ENCODE measurements at regions not wholly inside any gene's neighbourhood (a gene's known extent, or its start where the extent isn't known, plus 50 kb on each side); places are given as distances from the start of the nearest gene placed in this dataset.

GRCh38 chr4:85051526-85051925, 85.0 kb upstream of the WDFY3 start:
- TF ChIP-seq, protein P1, sequence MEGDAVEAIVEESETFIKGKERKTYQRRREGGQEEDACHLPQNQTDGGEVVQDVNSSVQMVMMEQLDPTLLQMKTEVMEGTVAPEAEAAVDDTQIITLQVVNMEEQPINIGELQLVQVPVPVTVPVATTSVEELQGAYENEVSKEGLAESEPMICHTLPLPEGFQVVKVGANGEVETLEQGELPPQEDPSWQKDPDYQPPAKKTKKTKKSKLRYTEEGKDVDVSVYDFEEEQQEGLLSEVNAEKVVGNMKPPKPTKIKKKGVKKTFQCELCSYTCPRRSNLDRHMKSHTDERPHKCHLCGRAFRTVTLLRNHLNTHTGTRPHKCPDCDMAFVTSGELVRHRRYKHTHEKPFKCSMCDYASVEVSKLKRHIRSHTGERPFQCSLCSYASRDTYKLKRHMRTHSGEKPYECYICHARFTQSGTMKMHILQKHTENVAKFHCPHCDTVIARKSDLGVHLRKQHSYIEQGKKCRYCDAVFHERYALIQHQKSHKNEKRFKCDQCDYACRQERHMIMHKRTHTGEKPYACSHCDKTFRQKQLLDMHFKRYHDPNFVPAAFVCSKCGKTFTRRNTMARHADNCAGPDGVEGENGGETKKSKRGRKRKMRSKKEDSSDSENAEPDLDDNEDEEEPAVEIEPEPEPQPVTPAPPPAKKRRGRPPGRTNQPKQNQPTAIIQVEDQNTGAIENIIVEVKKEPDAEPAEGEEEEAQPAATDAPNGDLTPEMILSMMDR (IDR thresholded peaks at IDR 0.05) = no peak

DNA sequence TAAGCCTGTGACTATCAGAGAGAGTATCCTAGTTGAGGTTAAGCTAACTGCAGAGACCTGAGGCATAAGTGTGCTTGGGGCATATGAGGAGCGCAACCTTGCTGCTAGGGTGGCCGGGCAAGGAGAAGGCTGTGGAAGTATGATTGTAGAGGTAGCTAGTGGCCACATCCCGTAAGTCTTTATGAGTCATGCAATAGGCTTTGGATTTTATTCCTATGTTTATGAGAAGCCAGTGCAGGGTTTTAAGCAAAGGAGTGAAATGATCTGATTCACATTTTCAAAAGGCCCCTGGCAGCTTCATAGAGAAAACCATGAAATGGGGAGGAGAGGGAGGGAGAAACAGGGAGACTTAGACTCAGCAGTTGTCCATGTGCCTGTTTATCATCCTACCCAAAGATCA, 92.1 kb upstream of the WDFY3 start:
- TF ChIP-seq, protein P1 (IDR thresholded peaks at IDR 0.05) = no peak

DNA sequence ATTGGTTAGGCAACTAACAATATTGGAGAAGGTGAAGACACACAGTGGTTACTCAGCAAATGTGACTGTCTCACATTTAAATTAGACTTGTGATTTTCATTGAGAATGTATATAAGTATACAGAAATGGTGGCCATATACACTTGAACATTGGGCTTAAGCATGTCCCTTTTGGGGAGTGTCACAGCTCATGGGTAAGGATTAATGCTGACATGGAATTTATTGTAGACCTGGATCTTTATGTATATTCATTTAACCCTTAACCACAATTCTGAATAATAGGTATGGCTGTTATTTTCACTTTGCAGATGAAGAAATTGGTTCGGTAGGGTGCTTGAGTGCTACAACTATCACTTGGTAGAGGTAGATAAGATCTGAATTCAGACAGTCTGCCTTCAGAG, 95.5 kb upstream of the WDFY3 start:
- TF ChIP-seq, protein P1 (IDR thresholded peaks at IDR 0.05) = no peak

- TF ChIP-seq, protein P1 (IDR thresholded peaks at IDR 0.05) = no peak
These were observed 96.0 kb upstream of the WDFY3 start for GRCh38 chr4:85062466-85062865.

- TF ChIP-seq, protein P1 (IDR thresholded peaks at IDR 0.05) = no peak
These were observed 100.9 kb upstream of the WDFY3 start for GRCh38 chr4:85067342-85067741.

DNA sequence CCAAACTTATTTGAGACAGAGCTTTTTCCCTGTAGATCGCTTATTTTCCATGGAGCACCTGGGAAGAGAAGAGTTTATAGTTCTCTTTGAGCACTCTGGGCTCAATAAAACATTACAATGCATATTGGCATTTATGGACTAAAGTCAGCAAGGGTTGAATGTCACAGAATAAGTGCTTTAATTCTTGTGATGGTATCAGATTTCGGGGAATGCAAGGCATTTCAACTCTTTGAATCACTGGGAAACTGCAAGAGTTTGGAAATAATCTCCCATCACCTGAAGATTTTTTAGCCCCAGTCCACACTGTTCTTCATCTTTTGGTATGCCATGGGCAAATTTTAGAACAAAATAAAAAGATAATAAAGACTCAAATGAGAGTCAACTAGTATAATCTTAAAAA, 111.5 kb upstream of the WDFY3 start:
- TF ChIP-seq, protein P1 (IDR thresholded peaks at IDR 0.05) = no peak

DNA sequence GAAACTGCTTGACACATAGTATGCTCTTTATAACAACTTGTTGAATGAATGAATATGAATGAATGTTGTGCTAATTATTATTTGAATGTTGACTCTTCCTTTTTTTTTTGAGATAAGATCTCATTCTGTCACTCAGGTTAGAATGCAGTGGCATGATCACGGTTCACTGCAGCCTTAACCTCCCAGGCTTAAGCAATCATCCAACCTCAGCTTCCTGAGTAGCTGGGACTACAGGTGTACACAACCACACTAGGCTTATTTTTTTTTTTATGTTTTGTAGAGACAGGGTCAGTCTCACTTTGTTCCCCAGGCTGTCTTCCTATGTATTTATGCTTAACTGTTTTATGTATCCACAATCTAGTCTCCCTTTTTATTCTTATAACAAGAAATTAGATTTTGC, 114.7 kb upstream of the WDFY3 start:
- TF ChIP-seq, protein P1 (IDR thresholded peaks at IDR 0.05) = no peak

- TF ChIP-seq, protein P1 (IDR thresholded peaks at IDR 0.05) = peak; percentile 74
These were observed 118.0 kb upstream of the WDFY3 start for GRCh38 chr4:85084371-85085094.
